Kidney (tissue), 13 donors: ENCODE measurements at regions not wholly inside any gene's neighbourhood (a gene's known extent, or its start where the extent isn't known, plus 50 kb on each side); places are given as distances from the start of the nearest gene placed in this dataset.

ENCODE experiments used
- DNase-seq, 5 donors: peaks; one replicate each; pipeline ENCODE4 v3.0.0-alpha.2; 2013 to 2020
- FAIRE-seq: peaks from 2 replicates; lab custom pipeline; 2012; peaks lifted over from hg19 to GRCh38; lab: Jason Lieb, UNC
- H3K27ac ChIP-seq, 2 donors: one replicate each; pipeline ENCODE4 v1.7.0; 2013; ENCODE audit warnings: low read depth in 2 of 2, low read length in 2 of 2, inconsistent platforms in 1 of 2
- H3K27me3 ChIP-seq: one replicate; pipeline ENCODE4 v1.7.1; 2013; ENCODE audit warnings: low read length, inconsistent platforms; ENCODE audit not compliant: control insufficient read depth, insufficient read depth
- H3K36me3 ChIP-seq, 3 donors: one replicate each; pipeline versions ENCODE4 v1.7.0 to v1.7.1; 2013; ENCODE audit warnings: low read length in 3 of 3, control low read depth in 1 of 3, inconsistent platforms in 1 of 3; ENCODE audit not compliant: insufficient read depth in 3 of 3, control insufficient read depth in 2 of 3
- H3K4me1 ChIP-seq, 3 donors: one replicate each; pipeline versions ENCODE4 v1.7.0 to v1.7.1; 2013; ENCODE audit warnings: low read length in 3 of 3, inconsistent platforms in 1 of 3, low read depth in 1 of 3; ENCODE audit not compliant: control insufficient read depth in 2 of 3, insufficient read depth in 2 of 3
- H3K4me3 ChIP-seq, 3 donors: one replicate each; pipeline versions ENCODE4 v1.7.0 to v1.8.1; 2013; ENCODE audit warnings: low read length in 3 of 3, control low read depth in 1 of 3, inconsistent platforms in 1 of 3
- H3K9ac ChIP-seq, 3 donors: one replicate each; pipeline versions ENCODE4 v1.7.0 to v1.7.1; 2013; ENCODE audit warnings: low read length in 3 of 3, control low read depth in 1 of 3, inconsistent platforms in 1 of 3
- H3K9me3 ChIP-seq, 3 donors: one replicate each; pipeline versions ENCODE4 v1.7.0 to v1.7.1; 2013; ENCODE audit warnings: low read length in 3 of 3, control low read depth in 1 of 3, inconsistent platforms in 1 of 3; ENCODE audit not compliant: control insufficient read depth in 2 of 3, insufficient read depth in 1 of 3
- CTCF ChIP-seq: IDR thresholded peaks from 3 replicates; pipeline ENCODE4 v1.5.1; 2012; ENCODE audit warnings: mild to moderate bottlenecking, moderate library complexity, borderline replicate concordance; ENCODE audit not compliant: insufficient read depth; ENCODE audit errors: extremely low read depth
- intact Hi-C: fragments of 100-400 bp; cut with DNase I; formaldehyde crosslinking; loops from one replicate; pipeline ENCODE4 v1.11.1; 2022
- donor health status: control.
- donor health status: control.
- donor health status: control.
- donor health status: control.
- donor health status: control.
- donor health status: DM: yes; HTN: yes; CAD: no.
- donor health status: Normal renal cell carcinoma (clear cell type).

- TF ChIP-seq CTCF, result no peak
- Histone ChIP-seq H3K9ac (no peak overlapping the region), H3K27me3 (no peaks in the 10 kb centered on the region), H3K27ac (no peak overlapping the region), H3K36me3 (no peaks in the 10 kb centered on the region), H3K4me3 (no peak overlapping the region), H3K4me1 (peaks cover 0 to 24% (median 3%) of the 10 kb centered on the region in 3 donors), H3K9me3 (no peaks in the 10 kb centered on the region)
- FAIRE-seq, result no peak
- intact Hi-C loops, result no loop called here
- DNase-seq, result no peak
Measured at GRCh38 chr2:43103093-43103404, 123.4 kb downstream of the ZFP36L2 start.

- DNase-seq (peak in 3 of 5 donors; percentile 57 to 89 (median 81)), FAIRE-seq (no peak)
- H3K27ac ChIP-seq, result peak overlapping the region; percentile 78 to 79
- intact Hi-C loops, result no loop called here
- H3K4me3 ChIP-seq, result no peak overlapping the region
- peaks cover 0 to 24% (median 3%) of the 10 kb centered on the region in 3 donors for H3K4me1 ChIP-seq
- no peaks in the 10 kb centered on the region for H3K9me3 ChIP-seq
- H3K9ac ChIP-seq, result peak overlapping the region in 1 of 3 donors; percentile 49
- H3K36me3 ChIP-seq, result no peaks in the 10 kb centered on the region
- TF ChIP-seq CTCF, result no peak
- H3K27me3 ChIP-seq, result no peaks in the 10 kb centered on the region
Measured at GRCh38 chr2:43102366-43103092, 123.9 kb downstream of the ZFP36L2 start.

GRCh38 chr2:43101751-43102150, 124.7 kb downstream of the ZFP36L2 start:
- H3K9ac ChIP-seq, result peak overlapping the region in 2 of 3 donors; percentile 49 to 51
- no peaks in the 10 kb centered on the region for H3K9me3 ChIP-seq
- no peak for FAIRE-seq
- intact Hi-C loops, result no loop called here
- no peaks in the 10 kb centered on the region for H3K36me3 ChIP-seq
- peak overlapping the region; percentile 78 to 79 for H3K27ac ChIP-seq
- TF ChIP-seq CTCF, result no peak
- peaks cover 0 to 24% (median 3%) of the 10 kb centered on the region in 3 donors for H3K4me1 ChIP-seq
- no peaks in the 10 kb centered on the region for H3K27me3 ChIP-seq
- peak in 1 of 5 donors; percentile 64 for DNase-seq
- peak overlapping the region in 1 of 3 donors; percentile 56 for H3K4me3 ChIP-seq
